Head of caudate nucleus (tissue), 42 donors: ENCODE measurements at regions not wholly inside any gene's neighbourhood (a gene's known extent, or its start where the extent isn't known, plus 50 kb on each side); places are given as distances from the start of the nearest gene placed in this dataset.
"Not testable (repeated sequence)": the region's sequence is repeated elsewhere in the genome, so short reads cannot be mapped to it uniquely, and the experiment has no call there.

ENCODE experiments used
- DNase-seq, 42 donors: peaks; one replicate each; pipeline versions ENCODE4 v3.0.0 to v3.0.0-alpha.2; 2020 to 2021; ENCODE audit warnings: mixed read lengths in 7 of 42
- intact Hi-C: fragments of 100-400 bp; cut with DNase I; formaldehyde crosslinking; loops from one replicate; pipeline ENCODE4 v1.15.0; 2022

DNA sequence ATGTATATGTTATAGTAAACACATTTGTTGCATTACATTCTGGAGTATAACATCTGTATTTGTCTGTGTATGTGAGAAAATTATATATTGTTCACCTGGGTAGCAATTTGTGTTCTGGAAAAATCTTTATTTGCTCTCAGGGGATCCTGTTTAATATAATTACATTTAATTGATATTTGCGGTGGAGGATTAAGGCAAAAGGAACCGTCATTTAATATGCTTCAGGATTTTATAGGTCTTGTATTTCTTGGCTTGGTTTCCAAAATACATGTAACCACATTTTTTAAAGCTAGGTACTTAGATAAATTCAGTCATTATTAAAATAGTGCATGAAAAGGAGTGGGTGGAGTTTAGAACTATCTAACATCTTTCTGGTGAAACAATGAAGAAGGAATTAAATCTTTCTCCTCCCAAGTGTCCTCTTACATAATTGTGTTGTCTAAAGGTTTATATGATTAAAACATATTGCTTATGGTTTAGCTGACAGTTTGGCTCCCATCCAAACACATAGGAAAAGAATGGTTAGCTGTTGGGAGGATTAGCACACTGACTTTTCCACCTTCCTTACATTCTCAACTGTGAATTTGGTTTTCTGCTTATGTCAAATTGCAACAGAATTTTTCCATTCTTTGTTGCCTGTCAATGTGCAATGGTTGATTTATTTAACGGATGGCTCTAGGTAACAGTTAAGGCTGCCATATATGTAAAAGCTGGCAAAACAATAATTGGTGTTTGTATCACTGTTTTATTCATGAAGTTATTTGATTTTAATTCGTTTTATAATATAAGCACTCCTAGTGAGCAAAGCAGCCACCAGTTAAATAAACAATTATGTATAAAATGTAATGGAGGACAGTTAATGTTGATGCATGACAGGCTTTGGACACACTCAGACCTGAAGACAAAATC, 250.8 kb upstream of the SFRP2 start:
- DNase-seq, result no peak
- intact Hi-C loops, result no loop called here

DNA sequence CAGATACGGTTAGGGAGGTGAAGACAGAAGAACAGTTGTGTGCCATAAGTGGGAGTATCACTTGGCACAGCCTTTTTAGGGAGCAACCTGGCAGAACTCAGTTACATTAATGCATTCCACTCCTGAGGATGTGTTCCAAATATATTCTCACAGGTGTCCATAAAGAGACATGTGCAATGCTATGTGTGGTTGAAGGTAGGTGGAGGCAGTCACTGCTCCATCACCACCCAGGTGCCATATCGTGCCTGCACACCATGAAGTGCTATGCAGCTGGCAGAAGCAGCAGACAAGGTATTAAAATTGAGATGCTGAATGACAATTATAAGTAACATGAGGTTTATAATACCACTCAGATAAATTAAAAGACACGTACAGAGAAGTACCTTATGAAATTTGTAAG, 248.0 kb upstream of the SFRP2 start:
- intact Hi-C loops, result no loop called here
- DNase-seq, result peak in 36 of 42 donors; percentile 3 to 87 (median 44)

DNA sequence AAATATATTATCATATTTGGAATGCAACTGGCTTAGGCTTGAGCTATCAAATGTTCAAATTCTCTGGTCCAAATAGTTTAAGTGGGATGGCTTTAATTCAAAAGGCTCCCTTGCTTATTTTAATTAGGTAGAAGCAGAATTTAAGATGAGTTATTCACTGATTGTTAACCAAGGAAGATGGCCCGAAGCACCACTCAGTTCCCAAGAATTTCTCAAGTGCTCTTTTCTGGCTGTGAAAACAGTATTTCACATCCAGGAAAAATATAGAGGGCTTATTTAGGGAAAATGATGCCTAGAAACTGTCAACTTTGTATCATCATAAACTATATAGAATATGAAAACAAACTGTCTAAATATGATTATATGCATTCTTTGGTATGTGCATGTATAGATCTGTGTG, 246.5 kb upstream of the SFRP2 start:
- DNase-seq, result no peak
- intact Hi-C loops, result no loop called here

DNA sequence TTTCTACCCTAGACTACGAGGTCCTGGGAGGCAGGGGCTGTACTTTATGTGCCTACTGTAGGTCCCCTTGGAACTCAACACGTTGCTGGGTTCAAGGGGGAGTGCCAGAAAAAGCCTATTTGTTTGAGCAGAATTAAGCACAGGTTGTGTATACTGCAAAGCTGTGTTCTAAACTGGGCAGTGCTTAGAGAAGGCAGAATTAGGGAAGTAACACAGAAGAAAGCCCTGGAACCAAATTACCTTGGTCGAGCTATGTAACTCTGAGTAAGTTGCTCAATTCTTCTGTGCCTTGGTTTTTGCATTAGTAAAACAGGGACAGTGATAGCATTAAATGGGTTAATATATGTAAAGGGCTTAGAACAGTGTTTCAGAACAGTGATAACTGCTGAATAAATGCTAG, 245.0 kb upstream of the SFRP2 start:
- intact Hi-C loops, result no loop called here
- no peak for DNase-seq

DNA sequence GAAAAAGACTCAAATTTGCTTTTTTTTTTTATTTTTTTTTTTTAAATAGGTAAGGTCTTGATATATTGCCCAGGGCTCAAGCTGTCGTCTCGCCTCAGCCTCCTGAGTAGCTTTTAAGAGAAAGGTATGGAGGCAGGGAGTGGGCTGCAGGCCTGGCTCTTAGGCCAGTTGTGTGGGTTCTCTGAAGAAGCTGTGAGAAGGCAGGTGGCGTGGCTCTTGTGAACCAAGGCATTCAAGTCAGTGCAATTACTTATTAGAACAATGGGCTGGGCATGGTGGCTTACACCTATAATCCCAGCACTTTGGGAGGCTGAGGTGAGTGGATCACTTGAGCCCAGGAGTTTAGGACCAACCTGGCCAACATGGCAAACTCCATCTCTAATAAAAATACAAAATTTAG, 244.0 kb upstream of the SFRP2 start:
- intact Hi-C loops, result no loop called here
- no peak for DNase-seq

DNA sequence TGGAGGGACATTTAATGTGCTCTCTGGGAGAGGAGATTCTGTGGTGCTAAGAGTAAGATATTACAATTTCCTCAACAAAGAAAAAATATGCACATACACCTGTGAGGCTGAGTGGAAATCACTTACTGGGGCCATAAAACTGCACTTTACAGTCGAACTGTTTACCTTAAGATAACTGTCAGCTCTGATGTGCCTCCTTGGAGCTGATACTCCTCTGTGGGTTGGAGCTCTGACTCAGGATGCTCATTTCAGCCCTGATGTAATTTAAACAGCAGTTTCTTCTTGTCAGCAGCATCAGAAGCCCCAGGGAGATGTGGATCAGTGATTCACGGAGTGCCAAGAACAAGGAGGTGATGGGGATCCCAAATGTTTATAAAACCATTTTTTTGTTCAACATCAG, 241.9 kb upstream of the SFRP2 start:
- intact Hi-C loops, result no loop called here

DNA sequence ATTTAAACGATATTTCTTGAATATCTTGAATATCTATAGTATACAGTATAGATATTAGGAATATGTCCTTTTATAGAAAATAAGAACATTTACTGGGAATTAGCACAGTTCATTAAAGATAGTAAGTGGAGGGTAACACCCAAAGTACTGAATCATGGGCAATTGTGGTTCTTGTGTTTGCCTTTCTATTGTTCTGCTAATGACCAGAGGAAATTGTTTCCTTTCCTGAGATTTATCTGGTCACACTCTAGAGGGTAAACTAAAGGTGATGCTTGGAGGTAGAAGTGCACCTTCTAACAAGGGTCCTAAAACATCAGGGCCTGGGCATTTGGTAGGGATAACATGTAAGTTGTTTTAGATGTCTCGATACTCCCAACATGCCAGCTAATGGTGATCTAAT, 241.3 kb upstream of the SFRP2 start:
- DNase-seq, result no peak
- intact Hi-C loops, result no loop called here

More for the DNA sequence above, 241.9 kb upstream of the SFRP2 start:
- DNase-seq, result peak in 29 of 42 donors; percentile 12 to 84 (median 44)

DNA sequence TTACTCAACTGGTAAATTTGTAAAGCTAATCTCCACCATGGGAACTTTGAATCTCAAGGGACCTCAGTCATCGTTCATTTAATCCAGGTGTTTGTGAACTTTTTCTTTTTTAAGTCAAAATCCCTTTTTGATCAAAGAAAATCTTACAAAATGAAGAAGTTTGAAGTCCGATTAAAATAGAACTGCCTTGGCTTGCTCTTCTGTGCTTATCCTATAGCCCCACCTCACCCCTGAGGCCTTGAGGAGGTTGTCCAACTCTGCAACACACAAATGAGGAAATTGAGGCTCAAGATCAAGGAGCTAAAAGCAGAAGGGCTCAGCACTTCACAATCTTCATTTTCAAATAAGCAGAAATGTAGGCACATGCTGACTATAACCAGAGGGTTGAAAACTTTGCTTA, 240.3 kb upstream of the SFRP2 start:
- DNase-seq, result no peak
- intact Hi-C loops, result no loop called here

DNA sequence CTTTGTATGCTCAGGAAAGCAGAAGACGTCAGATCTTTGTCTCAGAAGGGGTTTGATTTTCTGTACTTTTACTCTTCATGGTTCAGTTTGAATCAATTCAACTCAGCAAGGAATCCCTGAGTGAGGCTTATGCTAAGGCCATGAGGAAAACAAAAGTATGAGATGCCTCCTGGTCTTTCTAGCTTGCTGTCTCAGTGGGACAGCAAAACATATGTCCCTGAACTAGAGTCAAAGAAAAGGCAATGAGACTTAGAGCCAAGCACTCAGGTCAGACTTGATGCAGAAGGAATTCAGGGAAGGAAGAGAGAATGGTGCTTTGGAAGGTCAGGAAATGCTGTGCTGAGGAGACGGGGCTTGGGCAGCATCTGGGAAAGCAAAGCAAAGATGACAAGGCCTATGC, 236.2 kb upstream of the SFRP2 start:
- no peak for DNase-seq
- intact Hi-C loops, result no loop called here

DNA sequence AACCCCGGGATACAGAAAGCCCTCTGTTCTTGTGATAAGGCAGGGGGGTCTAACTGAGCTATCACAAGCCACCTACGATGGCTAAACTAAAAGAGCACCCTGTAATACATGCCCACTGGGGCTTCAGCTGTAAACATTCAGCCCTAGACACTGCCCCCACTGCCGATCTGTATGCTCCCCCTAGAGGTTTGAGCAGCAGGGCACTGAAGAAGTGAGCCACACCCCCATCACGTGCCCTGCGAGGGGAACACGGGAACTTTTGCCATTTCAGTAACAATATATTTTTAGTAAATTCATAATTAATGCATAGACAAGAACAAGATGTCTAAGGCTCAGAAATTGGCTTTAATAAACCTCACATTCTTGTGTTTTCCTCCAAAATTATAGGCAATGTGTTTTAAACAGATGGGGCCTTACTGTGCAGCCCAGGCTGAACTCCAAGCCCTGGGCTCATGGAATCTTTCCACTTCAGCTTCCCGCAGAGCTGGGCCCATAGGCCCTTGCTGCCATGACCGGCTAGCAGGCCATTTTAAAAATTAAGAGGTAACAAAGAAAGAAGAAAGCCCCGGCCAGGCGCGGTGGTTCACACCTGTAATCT, 235.3 kb upstream of the SFRP2 start:
- peak in 1 of 42 donors; percentile 28 for DNase-seq
- intact Hi-C loops, result no loop called here

DNA sequence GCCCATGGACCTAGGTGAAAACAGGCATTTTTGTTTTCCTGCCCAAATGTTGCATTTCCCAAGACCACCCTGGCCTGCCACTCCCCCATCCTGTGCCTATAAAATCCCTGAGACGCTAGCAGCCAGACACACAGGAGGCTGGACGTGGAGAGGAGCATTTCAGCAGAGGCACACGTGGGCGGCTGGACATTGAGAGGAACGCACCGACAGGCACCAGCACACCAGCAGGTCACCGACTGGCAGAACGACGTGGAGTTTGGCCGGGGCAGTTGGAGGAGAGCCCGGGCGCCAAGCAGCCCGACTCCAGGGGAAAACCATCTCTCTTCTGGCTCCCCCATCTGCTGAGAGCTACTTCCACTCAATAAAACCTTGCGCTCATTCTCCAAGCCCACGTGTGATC, 234.8 kb upstream of the SFRP2 start:
- intact Hi-C loops, result not testable (repeated sequence)
- peak in 1 of 42 donors; percentile 16 for DNase-seq

DNA sequence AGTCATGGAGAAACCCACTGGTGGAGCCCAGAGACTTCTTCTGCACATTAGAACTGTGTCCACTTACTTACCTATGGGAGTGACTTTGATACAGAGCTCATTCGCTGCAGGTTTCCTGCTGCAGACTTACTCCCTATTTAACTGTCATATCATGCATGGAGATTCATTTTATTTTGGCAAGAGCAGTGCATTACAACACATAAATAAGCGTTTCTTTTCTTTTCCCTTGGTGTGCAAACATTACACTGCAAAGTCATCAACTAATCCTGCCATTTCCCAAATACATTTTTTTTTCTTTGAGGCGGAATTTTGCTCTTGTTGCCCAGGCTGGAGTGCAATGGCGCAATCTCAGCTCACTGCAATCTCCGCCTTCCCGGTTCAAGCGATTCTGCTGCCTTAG, 230.9 kb upstream of the SFRP2 start:
- DNase-seq, result no peak
- intact Hi-C loops, result no loop called here

DNA sequence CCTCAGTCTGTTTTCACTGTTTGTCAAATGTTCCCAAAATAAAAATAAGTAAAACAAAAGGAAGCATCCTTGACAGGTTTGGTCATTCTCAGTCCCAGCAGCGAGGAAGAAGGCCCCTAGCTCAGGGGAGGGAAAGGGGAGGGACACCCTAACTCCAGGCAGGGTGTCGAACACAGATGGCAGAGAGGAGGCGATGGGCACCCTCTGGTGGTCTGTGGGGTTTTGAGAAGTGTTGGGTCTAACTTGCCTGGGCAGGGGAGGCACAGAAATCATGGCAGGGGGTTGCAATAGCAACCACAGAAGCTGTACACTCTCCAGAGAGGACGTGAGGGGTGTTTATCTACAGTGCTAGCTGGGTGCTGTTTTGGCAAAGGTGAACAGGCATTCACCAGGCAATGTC, 229.8 kb upstream of the SFRP2 start:
- DNase-seq, result peak in 3 of 42 donors; percentile 18 to 39 (median 18)
- intact Hi-C loops, result no loop called here

DNA sequence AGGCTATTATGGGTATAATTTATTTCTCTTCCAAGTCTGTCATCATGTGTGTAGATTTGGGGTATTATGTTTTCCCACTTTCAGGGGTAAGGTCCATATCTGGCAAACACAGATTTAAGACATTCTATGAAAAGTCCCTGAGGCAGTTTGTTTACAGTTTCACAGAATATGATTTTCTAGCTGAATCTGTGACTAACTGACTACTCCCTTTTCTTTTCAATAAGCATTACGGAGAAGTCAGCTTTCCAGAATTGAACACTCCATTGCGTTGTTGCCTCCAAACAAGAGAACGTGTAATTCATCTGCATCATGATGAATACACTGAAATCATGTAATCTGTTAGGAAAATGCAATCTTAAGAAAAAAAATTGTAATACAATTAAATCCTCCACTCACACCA, 226.7 kb upstream of the SFRP2 start:
- no peak for DNase-seq
- intact Hi-C loops, result no loop called here

DNA sequence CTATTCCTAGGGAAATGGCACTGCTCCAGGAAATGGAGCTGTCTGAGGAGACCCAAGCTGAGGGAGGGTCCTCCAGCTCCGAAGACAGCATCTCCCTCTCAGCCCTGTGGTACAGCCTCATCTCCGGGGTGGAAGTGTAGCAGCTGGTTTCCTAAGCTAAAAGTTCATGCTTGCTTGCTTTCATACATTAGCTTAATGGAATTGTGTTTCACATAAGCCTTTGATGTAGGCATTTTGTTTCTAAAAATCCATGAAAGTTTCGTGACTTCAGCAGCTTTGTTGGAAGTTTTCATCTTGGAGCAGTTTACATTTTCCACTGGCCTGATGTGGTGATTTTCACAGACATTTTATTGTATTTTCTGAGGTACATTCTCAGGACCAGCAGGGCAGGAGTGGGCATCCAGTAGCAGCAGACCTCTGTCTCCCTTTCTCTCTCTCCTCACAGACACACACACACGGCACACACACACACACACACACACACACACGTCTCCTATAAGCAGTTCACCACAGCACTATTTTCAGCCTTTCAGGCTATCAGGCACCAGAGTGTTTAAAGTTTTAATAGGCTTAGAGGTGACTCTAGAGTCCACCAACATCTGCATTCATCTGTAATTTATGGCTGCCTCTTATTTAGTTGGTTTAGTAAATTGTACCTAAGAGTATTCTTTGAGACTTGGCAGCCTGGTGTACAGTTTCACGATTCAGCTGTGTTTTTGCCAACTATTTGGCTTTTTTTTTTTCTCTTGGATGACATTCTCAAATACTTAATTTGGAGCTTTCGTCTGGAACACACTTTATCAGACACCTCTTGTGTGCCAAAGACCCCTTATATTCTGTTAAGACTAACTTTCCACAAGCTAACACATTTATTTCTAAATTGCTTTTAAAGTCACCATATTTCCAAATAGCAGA, 225.8 kb upstream of the SFRP2 start:
- DNase-seq, result no peak
- intact Hi-C loops, result no loop called here

DNA sequence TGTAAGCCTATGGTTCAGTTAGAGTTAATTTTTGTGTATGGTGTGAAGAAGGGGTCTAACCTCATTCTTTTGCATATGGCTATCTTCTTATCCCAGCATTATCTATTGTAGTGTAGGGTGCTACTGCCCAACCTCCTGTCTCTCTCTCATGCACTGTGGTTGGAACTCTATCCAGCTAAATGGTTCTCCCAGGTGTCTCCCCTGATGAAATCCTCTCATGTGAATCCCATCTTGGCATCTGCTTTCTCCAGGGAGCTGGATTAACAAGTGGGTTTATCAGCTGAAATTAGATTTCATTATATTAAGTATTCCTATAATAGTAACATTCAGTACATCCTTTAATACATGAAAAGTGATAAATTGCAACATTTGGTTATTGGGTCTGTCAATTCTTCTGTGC, 224.7 kb upstream of the SFRP2 start:
- intact Hi-C loops, result no loop called here
- DNase-seq, result no peak

DNA sequence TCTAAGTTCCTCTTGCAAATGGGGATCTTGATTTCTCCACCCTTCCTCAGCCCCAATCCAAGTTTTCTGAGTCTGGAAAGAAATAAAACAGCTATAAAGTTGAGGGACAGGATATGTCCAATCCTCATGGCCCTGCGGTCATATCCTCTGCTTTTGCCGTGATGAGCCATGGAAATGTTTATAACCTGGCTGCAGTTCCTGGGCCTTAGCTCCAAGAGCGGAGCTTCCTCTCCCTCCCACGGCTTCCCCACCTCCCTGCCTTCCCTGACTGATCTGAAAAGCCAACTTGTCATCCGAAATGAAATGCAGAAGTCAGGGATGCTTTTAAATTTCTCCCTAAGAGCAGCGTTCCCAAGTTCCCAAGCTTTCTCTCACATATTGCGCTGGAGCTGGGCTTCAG, 221.5 kb upstream of the SFRP2 start:
- peak in 30 of 42 donors; percentile 11 to 78 (median 40) for DNase-seq
- intact Hi-C loops, result no loop called here

DNA sequence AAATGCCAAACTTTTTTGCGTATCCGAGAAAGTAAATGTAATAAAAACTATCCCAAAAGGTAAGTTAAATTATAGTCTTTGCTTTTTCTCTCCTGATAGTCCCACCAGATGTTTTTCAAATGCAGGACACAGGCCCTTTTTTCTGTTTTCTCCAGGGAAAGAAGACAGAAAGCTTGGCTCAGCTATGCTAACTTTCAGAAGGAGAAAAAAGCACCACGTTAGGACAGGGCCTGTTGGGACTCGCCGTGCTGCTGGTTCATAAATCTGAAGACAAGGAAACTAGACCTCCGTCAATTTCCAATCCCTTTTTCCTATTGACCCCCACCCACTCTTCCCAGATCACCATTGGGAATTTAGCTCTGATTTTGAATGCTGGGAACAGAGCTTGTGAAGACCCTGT, 220.9 kb upstream of the SFRP2 start:
- intact Hi-C loops, result no loop called here
- DNase-seq, result no peak

DNA sequence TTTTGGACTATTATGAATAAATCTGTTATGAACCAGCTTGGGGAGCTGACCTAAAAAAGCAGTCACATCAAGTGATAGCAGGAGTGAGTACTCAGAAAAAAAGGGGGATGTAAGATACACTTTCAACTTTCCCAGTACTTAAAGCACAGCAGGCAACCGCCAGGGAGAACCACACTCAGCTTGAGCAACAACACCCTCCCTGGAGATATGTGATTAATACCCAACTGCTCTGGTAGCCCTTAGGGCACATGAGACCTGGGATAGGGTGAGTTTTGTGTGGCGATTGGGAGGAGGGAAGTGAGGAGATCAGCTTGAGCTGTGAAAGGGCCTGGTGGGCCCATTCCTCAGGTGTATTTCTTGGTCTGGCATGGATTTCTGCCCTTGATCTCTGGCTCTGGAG, 220.3 kb upstream of the SFRP2 start:
- intact Hi-C loops, result no loop called here
- DNase-seq, result no peak

DNA sequence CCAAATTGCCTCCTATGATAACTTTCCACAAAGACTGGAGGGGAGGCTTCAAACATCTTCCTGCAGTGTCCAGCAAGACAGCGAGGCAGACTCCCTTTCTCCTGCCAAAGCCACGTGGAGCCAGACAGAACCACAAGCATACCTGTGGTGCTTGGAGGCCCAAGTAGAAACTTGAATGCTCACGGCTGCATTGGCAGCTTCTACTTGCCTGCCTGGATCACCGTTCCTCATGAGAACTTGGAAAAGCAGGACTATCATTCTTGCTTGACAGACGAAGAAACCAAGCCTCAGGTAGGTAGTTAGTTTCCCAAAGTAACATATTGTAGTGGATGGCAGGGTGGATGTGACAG, 216.3 kb upstream of the SFRP2 start:
- intact Hi-C loops, result no loop called here
- DNase-seq, result no peak
